ENCODE measurements at regions not wholly inside any gene's neighbourhood (a gene's known extent, or its start where the extent isn't known, plus 50 kb on each side); places are given as distances from the start of the nearest gene placed in this dataset.
A peak's percentile ranks its signal among the peaks of the same experiment; 100 is the strongest.

DNA sequence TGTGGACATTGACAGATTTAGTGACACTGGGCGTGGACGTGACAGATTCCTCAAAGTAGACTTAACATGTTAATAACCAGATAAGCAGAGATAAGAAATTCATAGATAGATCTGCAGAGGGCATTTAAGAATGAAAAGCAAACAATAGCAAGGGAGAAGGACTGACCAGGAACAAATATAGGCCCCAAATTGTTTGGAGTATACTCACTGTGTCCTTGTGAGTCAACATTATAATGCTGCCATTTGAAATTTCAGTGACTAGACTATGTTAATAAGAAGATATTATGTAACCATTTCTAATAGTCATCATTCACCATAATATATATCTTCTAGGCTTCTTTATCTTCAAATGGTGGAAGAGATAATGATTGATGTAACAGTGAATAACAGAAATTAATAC, 78.1 kb upstream of the SLC38A11 start:
- Histone ChIP-seq H3K9ac (ENCODE audit: low read length) (no peak overlapping the region), H2AK5ac (ENCODE audit: low read length) (no peak overlapping the region), H3K23ac (ENCODE audit: low read length) (no peak overlapping the region), H3K4me2 (ENCODE audit: low read length) (no peak overlapping the region), H3K4me3 (ENCODE audit: low read length) (no peak overlapping the region), H3K27ac (ENCODE audit: low read depth, low read length) (no peak overlapping the region), H3K56ac (ENCODE audit: low read length) (no peak overlapping the region), H2BK5ac (ENCODE audit: low read length) (no peak overlapping the region), H2BK120ac (ENCODE audit: low read depth, low read length) (no peak overlapping the region), H2BK15ac (replicated peaks; ENCODE audit: low read depth) (no peak overlapping the region), H3K27me3 (ENCODE audit: insufficient read depth, low read length, poor library complexity) (no peaks in the 10 kb centered on the region), H3K4ac (ENCODE audit: low read depth, low read length) (no peak overlapping the region), H4K8ac (ENCODE audit: low read depth, low read length) (no peak overlapping the region), H3K4me1 (ENCODE audit: control insufficient read depth, low read depth, low read length) (no peaks in the 10 kb centered on the region), H3K36me3 (ENCODE audit: control insufficient read depth, insufficient read depth, low read length) (no peaks in the 10 kb centered on the region), H3K79me2 (ENCODE audit: control insufficient read depth, insufficient read depth, low read length) (no peaks in the 10 kb centered on the region), H3K18ac (ENCODE audit: low read length) (no peak overlapping the region), H4K5ac (ENCODE audit: low read length) (no peak overlapping the region), H3K79me1 (ENCODE audit: low read length) (no peaks in the 10 kb centered on the region)
- WGBS (ENCODE audit: extremely low coverage, insufficient coverage, low lambda C conversion rate) = no CpG with 5 or more reads among the region's 2 CpGs
- no peak for DNase-seq

DNA sequence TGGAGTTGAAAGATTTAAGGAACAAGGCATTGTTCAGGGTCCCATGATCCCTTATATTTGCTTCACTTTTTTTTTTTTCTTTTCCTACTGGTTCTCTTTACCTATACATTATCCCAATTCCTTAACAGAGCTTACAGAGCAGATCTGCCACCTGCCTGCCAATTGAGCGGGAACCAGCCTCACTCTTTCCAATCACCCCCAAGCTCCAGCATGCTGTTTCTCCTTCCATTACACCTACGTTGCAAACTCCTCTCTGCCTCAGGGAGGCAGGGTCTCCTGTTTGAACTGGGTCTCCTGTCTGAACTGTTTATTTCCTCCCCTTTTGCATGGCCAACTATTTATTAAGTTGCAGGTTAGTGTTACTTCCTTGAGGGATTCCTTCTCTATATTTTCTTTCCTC, 77.2 kb upstream of the SLC38A11 start:
- Histone ChIP-seq H3K79me2 (ENCODE audit: control insufficient read depth, insufficient read depth, low read length) (no peaks in the 10 kb centered on the region), H3K4me3 (ENCODE audit: low read length) (no peak overlapping the region), H3K9ac (ENCODE audit: low read length) (no peak overlapping the region), H2BK5ac (ENCODE audit: low read length) (no peak overlapping the region), H3K18ac (ENCODE audit: low read length) (no peak overlapping the region), H3K23ac (ENCODE audit: low read length) (no peak overlapping the region), H4K8ac (ENCODE audit: low read depth, low read length) (no peak overlapping the region), H3K4me2 (ENCODE audit: low read length) (no peak overlapping the region), H3K4ac (ENCODE audit: low read depth, low read length) (no peak overlapping the region), H3K56ac (ENCODE audit: low read length) (no peak overlapping the region), H3K36me3 (ENCODE audit: control insufficient read depth, insufficient read depth, low read length) (no peaks in the 10 kb centered on the region), H3K27me3 (ENCODE audit: insufficient read depth, low read length, poor library complexity) (no peaks in the 10 kb centered on the region), H2BK15ac (replicated peaks; ENCODE audit: low read depth) (no peak overlapping the region), H4K5ac (ENCODE audit: low read length) (no peak overlapping the region), H2AK5ac (ENCODE audit: low read length) (no peak overlapping the region), H3K27ac (ENCODE audit: low read depth, low read length) (no peak overlapping the region), H3K79me1 (ENCODE audit: low read length) (no peaks in the 10 kb centered on the region), H2BK120ac (ENCODE audit: low read depth, low read length) (no peak overlapping the region), H3K4me1 (ENCODE audit: control insufficient read depth, low read depth, low read length) (no peaks in the 10 kb centered on the region)
- WGBS (ENCODE audit: extremely low coverage, insufficient coverage, low lambda C conversion rate) = no CpG with 5 or more reads among the region's 2 CpGs
- peak; percentile 32 for DNase-seq

DNA sequence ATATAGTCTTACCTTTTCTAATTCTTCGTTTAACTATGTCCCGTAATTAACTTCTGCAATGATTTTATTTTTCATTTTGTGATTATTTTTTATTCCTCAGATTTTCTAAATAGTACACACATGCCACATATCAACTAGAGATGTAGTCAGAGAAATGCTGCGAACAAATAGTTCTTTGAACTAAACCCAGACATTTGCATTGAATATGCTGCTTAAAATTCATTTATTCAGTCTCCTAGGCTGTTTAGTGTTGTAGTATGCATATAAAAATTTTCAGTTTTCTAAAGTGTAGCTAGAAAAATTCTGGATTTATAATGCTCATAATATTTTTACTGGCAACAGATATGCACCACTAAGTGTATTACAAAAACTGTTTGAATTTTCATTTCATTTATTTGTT, 68.9 kb upstream of the SLC38A11 start:
- H3K27ac ChIP-seq (ENCODE audit: low read depth, low read length) = no peak overlapping the region
- H3K4me2 ChIP-seq (ENCODE audit: low read length) = no peak overlapping the region
- H3K79me1 ChIP-seq (ENCODE audit: low read length) = no peaks in the 10 kb centered on the region
- H3K27me3 ChIP-seq (ENCODE audit: insufficient read depth, low read length, poor library complexity) = no peaks in the 10 kb centered on the region
- no peak overlapping the region for H3K18ac ChIP-seq (ENCODE audit: low read length)
- no peak overlapping the region for H2BK5ac ChIP-seq (ENCODE audit: low read length)
- H3K4me3 ChIP-seq (ENCODE audit: low read length) = no peak overlapping the region
- no peak for DNase-seq
- no peaks in the 10 kb centered on the region for H3K79me2 ChIP-seq (ENCODE audit: control insufficient read depth, insufficient read depth, low read length)
- H3K4ac ChIP-seq (ENCODE audit: low read depth, low read length) = no peak overlapping the region
- no peak overlapping the region for H4K8ac ChIP-seq (ENCODE audit: low read depth, low read length)
- no peak overlapping the region for H2BK120ac ChIP-seq (ENCODE audit: low read depth, low read length)
- H3K4me1 ChIP-seq (ENCODE audit: control insufficient read depth, low read depth, low read length) = no peaks in the 10 kb centered on the region
- no peaks in the 10 kb centered on the region for H3K36me3 ChIP-seq (ENCODE audit: control insufficient read depth, insufficient read depth, low read length)
- H3K56ac ChIP-seq (ENCODE audit: low read length) = no peak overlapping the region
- H2AK5ac ChIP-seq (ENCODE audit: low read length) = no peak overlapping the region
- WGBS (ENCODE audit: extremely low coverage, insufficient coverage, low lambda C conversion rate) = no CpG with 5 or more reads among the region's 3 CpGs
- H4K5ac ChIP-seq (ENCODE audit: low read length) = no peak overlapping the region
- H2BK15ac ChIP-seq (replicated peaks; ENCODE audit: low read depth) = no peak overlapping the region
- H3K23ac ChIP-seq (ENCODE audit: low read length) = no peak overlapping the region
- H3K9ac ChIP-seq (ENCODE audit: low read length) = no peak overlapping the region

DNA sequence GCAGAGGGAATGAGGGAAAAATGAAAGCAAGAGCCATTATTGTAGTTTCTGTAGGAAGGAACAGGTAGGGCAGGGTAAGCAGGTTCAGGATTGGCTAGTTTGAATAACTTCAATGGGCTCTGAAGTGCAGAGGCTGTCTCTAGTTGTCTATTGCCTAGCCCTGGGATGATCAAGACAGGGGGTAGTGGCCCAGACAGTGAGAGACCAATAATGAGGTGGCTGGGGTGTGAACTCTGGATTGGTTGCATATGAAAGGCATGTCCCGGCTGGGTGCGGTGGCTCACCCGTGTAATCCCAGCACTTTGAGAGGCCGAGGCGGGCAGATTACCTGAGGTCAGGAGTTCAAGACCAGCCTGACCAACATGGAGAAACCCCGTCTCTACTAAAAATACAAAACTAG, 67.5 kb upstream of the SLC38A11 start:
- WGBS (ENCODE audit: extremely low coverage, insufficient coverage, low lambda C conversion rate) = no CpG with 5 or more reads among the region's 6 CpGs
- Histone ChIP-seq H4K5ac (ENCODE audit: low read length) (no peak overlapping the region), H3K18ac (ENCODE audit: low read length) (no peak overlapping the region), H3K27me3 (ENCODE audit: insufficient read depth, low read length, poor library complexity) (no peaks in the 10 kb centered on the region), H2BK15ac (replicated peaks; ENCODE audit: low read depth) (no peak overlapping the region), H3K27ac (ENCODE audit: low read depth, low read length) (no peak overlapping the region), H4K8ac (ENCODE audit: low read depth, low read length) (no peak overlapping the region), H3K79me2 (ENCODE audit: control insufficient read depth, insufficient read depth, low read length) (no peaks in the 10 kb centered on the region), H2AK5ac (ENCODE audit: low read length) (no peak overlapping the region), H3K4ac (ENCODE audit: low read depth, low read length) (no peak overlapping the region), H2BK5ac (ENCODE audit: low read length) (no peak overlapping the region), H3K4me1 (ENCODE audit: control insufficient read depth, low read depth, low read length) (no peaks in the 10 kb centered on the region), H3K56ac (ENCODE audit: low read length) (no peak overlapping the region), H3K4me3 (ENCODE audit: low read length) (no peak overlapping the region), H2BK120ac (ENCODE audit: low read depth, low read length) (no peak overlapping the region), H3K4me2 (ENCODE audit: low read length) (no peak overlapping the region), H3K23ac (ENCODE audit: low read length) (no peak overlapping the region), H3K79me1 (ENCODE audit: low read length) (no peaks in the 10 kb centered on the region), H3K9ac (ENCODE audit: low read length) (no peak overlapping the region), H3K36me3 (ENCODE audit: control insufficient read depth, insufficient read depth, low read length) (no peaks in the 10 kb centered on the region)
- DNase-seq = no peak

DNA sequence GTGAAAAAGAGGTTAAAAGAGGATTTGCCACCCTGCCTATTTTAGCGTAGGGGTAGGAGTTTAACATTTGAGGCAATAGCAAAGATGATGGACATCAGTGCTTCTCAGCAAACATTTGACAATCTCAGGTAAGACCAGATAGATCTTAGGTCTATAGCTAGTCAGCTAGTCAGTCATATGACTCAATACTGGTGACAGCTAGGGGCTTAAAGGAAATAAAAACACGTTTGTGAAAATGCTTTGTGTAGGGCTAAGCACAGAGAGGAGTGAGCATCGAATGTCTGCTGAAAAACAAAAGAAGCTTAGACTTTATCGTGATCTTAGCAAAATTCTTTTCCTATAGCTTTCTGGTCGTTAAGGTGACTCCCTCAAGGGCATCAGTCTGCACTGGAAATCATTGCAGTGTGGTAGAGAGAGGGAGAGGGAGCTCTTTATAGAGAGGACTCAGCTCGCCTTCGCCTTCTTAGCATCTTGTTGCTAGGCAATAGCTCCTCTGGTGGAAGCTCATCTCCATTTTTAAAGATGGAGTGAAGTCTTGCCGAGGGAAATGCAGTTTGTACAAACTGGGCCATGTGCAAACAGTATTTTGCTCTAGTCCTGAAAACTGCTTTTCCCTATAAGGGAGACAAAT, 62.8 kb upstream of the SLC38A11 start:
- H3K4me1 ChIP-seq (ENCODE audit: control insufficient read depth, low read depth, low read length) = no peaks in the 10 kb centered on the region
- no peak overlapping the region for H3K56ac ChIP-seq (ENCODE audit: low read length)
- no peak overlapping the region for H4K5ac ChIP-seq (ENCODE audit: low read length)
- no peak overlapping the region for H2AK5ac ChIP-seq (ENCODE audit: low read length)
- H4K8ac ChIP-seq (ENCODE audit: low read depth, low read length) = no peak overlapping the region
- WGBS (ENCODE audit: extremely low coverage, insufficient coverage, low lambda C conversion rate) = no CpG with 5 or more reads among the region's 8 CpGs
- no peak overlapping the region for H2BK120ac ChIP-seq (ENCODE audit: low read depth, low read length)
- no peak overlapping the region for H2BK5ac ChIP-seq (ENCODE audit: low read length)
- no peak overlapping the region for H3K18ac ChIP-seq (ENCODE audit: low read length)
- H3K9ac ChIP-seq (ENCODE audit: low read length) = no peak overlapping the region
- H3K23ac ChIP-seq (ENCODE audit: low read length) = no peak overlapping the region
- H3K4ac ChIP-seq (ENCODE audit: low read depth, low read length) = no peak overlapping the region
- no peaks in the 10 kb centered on the region for H3K79me1 ChIP-seq (ENCODE audit: low read length)
- H3K4me3 ChIP-seq (ENCODE audit: low read length) = no peak overlapping the region
- no peak overlapping the region for H3K4me2 ChIP-seq (ENCODE audit: low read length)
- no peak overlapping the region for H3K27ac ChIP-seq (ENCODE audit: low read depth, low read length)
- H3K36me3 ChIP-seq (ENCODE audit: control insufficient read depth, insufficient read depth, low read length) = no peaks in the 10 kb centered on the region
- H2BK15ac ChIP-seq (replicated peaks; ENCODE audit: low read depth) = no peak overlapping the region
- DNase-seq = peak; percentile 82
- H3K79me2 ChIP-seq (ENCODE audit: control insufficient read depth, insufficient read depth, low read length) = no peaks in the 10 kb centered on the region
- no peaks in the 10 kb centered on the region for H3K27me3 ChIP-seq (ENCODE audit: insufficient read depth, low read length, poor library complexity)

DNA sequence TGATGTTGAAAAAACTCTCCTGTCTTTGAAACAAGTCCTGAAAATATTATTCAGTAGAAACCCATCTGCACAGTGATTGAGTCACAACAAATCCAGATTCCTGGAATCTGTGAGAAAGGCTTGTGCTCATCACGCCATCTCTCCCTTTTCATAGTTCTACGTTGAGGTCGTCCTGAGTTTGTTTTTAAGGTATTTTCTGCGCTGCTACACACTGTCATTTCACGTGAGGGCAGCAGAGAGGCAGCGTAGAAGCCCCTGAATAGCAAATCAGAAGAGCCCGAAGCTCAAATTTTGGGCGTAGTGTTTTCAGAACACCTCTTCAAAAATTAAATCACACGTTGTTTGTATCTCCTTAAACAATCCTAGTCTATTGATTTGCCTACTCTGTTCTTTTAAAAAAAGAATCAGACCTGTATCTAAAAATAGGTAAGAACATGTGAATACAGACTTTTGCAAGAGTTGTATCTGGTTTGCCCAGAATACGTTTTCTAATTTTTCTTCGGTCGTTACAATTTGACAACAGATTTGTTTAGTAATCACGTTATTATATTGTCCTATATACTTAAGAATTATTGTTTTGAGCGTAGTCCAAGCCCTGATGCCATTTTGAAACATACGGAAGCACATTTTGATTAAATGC, 61.6 kb upstream of the SLC38A11 start:
- Histone ChIP-seq H2AK5ac (ENCODE audit: low read length) (no peak overlapping the region), H3K23ac (ENCODE audit: low read length) (no peak overlapping the region), H4K5ac (ENCODE audit: low read length) (no peak overlapping the region), H3K36me3 (ENCODE audit: control insufficient read depth, insufficient read depth, low read length) (no peaks in the 10 kb centered on the region), H3K4me3 (ENCODE audit: low read length) (no peak overlapping the region), H2BK5ac (ENCODE audit: low read length) (no peak overlapping the region), H3K27me3 (ENCODE audit: insufficient read depth, low read length, poor library complexity) (no peaks in the 10 kb centered on the region), H3K4ac (ENCODE audit: low read depth, low read length) (no peak overlapping the region), H3K79me2 (ENCODE audit: control insufficient read depth, insufficient read depth, low read length) (no peaks in the 10 kb centered on the region), H3K79me1 (ENCODE audit: low read length) (no peaks in the 10 kb centered on the region), H2BK15ac (replicated peaks; ENCODE audit: low read depth) (no peak overlapping the region), H3K27ac (ENCODE audit: low read depth, low read length) (no peak overlapping the region), H4K8ac (ENCODE audit: low read depth, low read length) (no peak overlapping the region), H3K4me2 (ENCODE audit: low read length) (no peak overlapping the region), H2BK120ac (ENCODE audit: low read depth, low read length) (no peak overlapping the region), H3K4me1 (ENCODE audit: control insufficient read depth, low read depth, low read length) (no peaks in the 10 kb centered on the region), H3K18ac (ENCODE audit: low read length) (no peak overlapping the region), H3K56ac (ENCODE audit: low read length) (no peak overlapping the region), H3K9ac (ENCODE audit: low read length) (no peak overlapping the region)
- no CpG with 5 or more reads among the region's 15 CpGs for WGBS (ENCODE audit: extremely low coverage, insufficient coverage, low lambda C conversion rate)
- DNase-seq = peak; percentile 73

Data from mesendoderm (in vitro differentiated cells).